Endothelial cell of hepatic sinusoid (primary cell): ENCODE measurements at regions not wholly inside any gene's neighbourhood (a gene's known extent, or its start where the extent isn't known, plus 50 kb on each side); places are given as distances from the start of the nearest gene placed in this dataset.

Source experiments
- in situ Hi-C: cut with HindIII; loops from 2 replicates; pipeline ENCODE4 v1.10.0; 2017; ENCODE audit warnings: low sequenced_read_pairs

- in situ Hi-C loops, result no loop called here
Observed at GRCh38 chr7:145681159-145681558, 435.4 kb upstream of the CNTNAP2 start.

- in situ Hi-C loops, result no loop called here
Observed at GRCh38 chr7:145665499-145666258, 450.9 kb upstream of the CNTNAP2 start.

- in situ Hi-C loops, result no loop called here
Observed at GRCh38 chr7:145655666-145656065, 460.9 kb upstream of the CNTNAP2 start.

- in situ Hi-C loops, result no loop called here
Observed at GRCh38 chr7:145645135-145645515, 471.5 kb upstream of the CNTNAP2 start.

GRCh38 chr7:145644426-145645134 lies 472.0 kb upstream of the CNTNAP2 start:
- in situ Hi-C loops, result no loop called here

GRCh38 chr7:145643981-145644380 lies 472.6 kb upstream of the CNTNAP2 start:
- in situ Hi-C loops, result no loop called here

- in situ Hi-C loops, result no loop called here
Observed at GRCh38 chr7:145633513-145633912, 483.1 kb upstream of the CNTNAP2 start.

GRCh38 chr7:145624618-145625017 lies 492.0 kb upstream of the CNTNAP2 start:
- in situ Hi-C loops, result no loop called here

- in situ Hi-C loops, result no loop called here
Observed at GRCh38 chr7:145605963-145606362, 510.6 kb upstream of the CNTNAP2 start.

- in situ Hi-C loops, result no loop called here
Observed at GRCh38 chr7:145599376-145599775, 517.2 kb upstream of the CNTNAP2 start.

GRCh38 chr7:145584401-145584800 lies 532.2 kb upstream of the CNTNAP2 start:
- in situ Hi-C loops, result no loop called here

- in situ Hi-C loops, result no loop called here
Observed at GRCh38 chr7:145582742-145583303, 533.8 kb upstream of the CNTNAP2 start.

GRCh38 chr7:145557805-145558204 lies 558.8 kb upstream of the CNTNAP2 start:
- in situ Hi-C loops, result no loop called here

- in situ Hi-C loops, result no loop called here
Observed at GRCh38 chr7:145543242-145543641, 573.4 kb upstream of the CNTNAP2 start.

- in situ Hi-C loops, result no loop called here
Observed at GRCh38 chr7:145539910-145540309, 576.7 kb upstream of the CNTNAP2 start.

GRCh38 chr7:145534301-145534700 lies 582.3 kb upstream of the CNTNAP2 start:
- in situ Hi-C loops, result no loop called here

- in situ Hi-C loops, result no loop called here
Observed at GRCh38 chr7:145520284-145520683, 596.3 kb upstream of the CNTNAP2 start.

GRCh38 chr7:145511004-145511403 lies 605.6 kb upstream of the CNTNAP2 start:
- in situ Hi-C loops, result no loop called here

- in situ Hi-C loops, result no loop called here
Observed at GRCh38 chr7:145497911-145498525, 618.6 kb upstream of the CNTNAP2 start.

- in situ Hi-C loops, result no loop called here
Observed at GRCh38 chr7:145490356-145490755, 626.2 kb upstream of the CNTNAP2 start.

GRCh38 chr7:145489609-145490008 lies 627.0 kb upstream of the CNTNAP2 start:
- in situ Hi-C loops, result no loop called here

- in situ Hi-C loops, result no loop called here
Observed at GRCh38 chr7:145488816-145489215, 627.8 kb upstream of the CNTNAP2 start.
